ENCODE measurements at regions not wholly inside any gene's neighbourhood (a gene's known extent, or its start where the extent isn't known, plus 50 kb on each side); places are given as distances from the start of the nearest gene placed in this dataset.
A peak's percentile ranks its signal among the peaks of the same experiment; 100 is the strongest.
"Not testable (repeated sequence)": the region's sequence is repeated elsewhere in the genome, so short reads cannot be mapped to it uniquely, and the experiment has no call there.

DNA sequence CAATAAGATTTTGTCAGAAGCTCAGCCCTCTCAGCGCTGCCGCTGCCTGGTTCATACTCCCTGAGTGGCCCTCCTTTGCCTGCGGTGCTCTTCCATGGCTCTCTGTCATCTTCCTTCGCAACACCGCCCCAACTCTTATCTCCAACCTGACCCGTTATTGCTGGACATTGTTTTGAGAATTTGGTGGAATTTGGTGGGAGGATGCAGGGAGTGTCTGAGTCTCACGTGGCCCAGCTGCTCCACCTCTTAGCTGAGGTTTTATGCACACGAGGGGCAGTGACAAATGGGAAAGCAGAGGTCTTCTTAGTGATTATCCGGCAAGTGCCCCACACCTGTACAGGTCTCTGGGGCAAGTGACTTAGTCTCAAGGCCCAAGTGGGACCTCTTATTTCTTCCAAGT is 97.5 kb upstream of the RPH3A start:
- ATAC-seq (no peak), DNase-seq (no peak)
- H3K9me3 ChIP-seq (ENCODE audit: control insufficient read depth, low read length, poor library complexity, severe bottlenecking), result no peaks in the 10 kb centered on the region
- H3K36me3 Mint-ChIP-seq (ENCODE audit: low read depth), result no peaks in the 10 kb centered on the region
- H3K27ac Mint-ChIP-seq, result no peak overlapping the region
- H3K27me3 Mint-ChIP-seq, result peaks cover 12% of the 10 kb centered on the region
- no peak overlapping the region for H3K4me3 Mint-ChIP-seq
- no peaks in the 10 kb centered on the region for H3K4me1 Mint-ChIP-seq

GRCh38 chr12:112697441-112697840 is 94.1 kb upstream of the RPH3A start:
- not testable (repeated sequence) for H3K4me1 Mint-ChIP-seq; H3K27ac Mint-ChIP-seq; DNase-seq; H3K4me3 Mint-ChIP-seq; H3K36me3 Mint-ChIP-seq (ENCODE audit: low read depth); ATAC-seq; H3K9me3 ChIP-seq (ENCODE audit: control insufficient read depth, low read length, poor library complexity, severe bottlenecking)
- peaks cover 29% of the 10 kb centered on the region for H3K27me3 Mint-ChIP-seq

- peaks cover 7% of the 10 kb centered on the region for H3K36me3 Mint-ChIP-seq (ENCODE audit: low read depth)
- H3K27me3 Mint-ChIP-seq, result peaks cover 34% of the 10 kb centered on the region
- H3K9me3 ChIP-seq (ENCODE audit: control insufficient read depth, low read length, poor library complexity, severe bottlenecking), result no peaks in the 10 kb centered on the region
- H3K4me3 Mint-ChIP-seq, result no peak overlapping the region
- no peak for ATAC-seq
- DNase-seq, result no peak
- peaks cover 3% of the 10 kb centered on the region for H3K4me1 Mint-ChIP-seq
- no peak overlapping the region for H3K27ac Mint-ChIP-seq
These were observed 86.4 kb upstream of the RPH3A start for GRCh38 chr12:112705037-112705632.

DNA sequence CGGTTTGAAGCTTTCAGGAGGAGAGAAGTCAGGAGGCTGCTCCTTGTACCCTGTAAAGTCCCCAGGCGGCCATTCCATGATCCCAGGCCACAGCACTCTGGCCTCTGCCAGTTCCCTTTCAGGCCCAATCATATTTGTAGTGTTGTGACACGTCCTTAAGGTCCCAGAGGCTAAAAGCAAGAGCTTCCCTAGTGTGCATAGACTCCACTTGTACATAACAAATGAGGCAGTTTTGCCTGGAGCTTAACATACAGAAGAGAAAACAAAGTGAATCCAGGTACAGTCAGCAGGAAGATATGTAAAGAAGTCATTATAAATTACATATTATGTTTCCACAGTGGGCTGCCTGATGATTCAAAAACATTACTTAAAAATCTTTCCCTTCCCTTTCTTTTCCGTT is 81.1 kb upstream of the RPH3A start:
- DNase-seq (no peak), ATAC-seq (no peak)
- Mint-ChIP-seq H3K4me1 (peaks cover 10% of the 10 kb centered on the region), H3K27me3 (peaks cover 25% of the 10 kb centered on the region), H3K36me3 (ENCODE audit: low read depth) (no peaks in the 10 kb centered on the region), H3K4me3 (no peak overlapping the region), H3K27ac (peak overlapping the region; percentile 43)
- no peaks in the 10 kb centered on the region for H3K9me3 ChIP-seq (ENCODE audit: control insufficient read depth, low read length, poor library complexity, severe bottlenecking)

GRCh38 chr12:112711026-112711425 is 80.5 kb upstream of the RPH3A start:
- no peaks in the 10 kb centered on the region for H3K36me3 Mint-ChIP-seq (ENCODE audit: low read depth)
- no peak overlapping the region for H3K4me3 Mint-ChIP-seq
- peaks cover 25% of the 10 kb centered on the region for H3K27me3 Mint-ChIP-seq

DNA sequence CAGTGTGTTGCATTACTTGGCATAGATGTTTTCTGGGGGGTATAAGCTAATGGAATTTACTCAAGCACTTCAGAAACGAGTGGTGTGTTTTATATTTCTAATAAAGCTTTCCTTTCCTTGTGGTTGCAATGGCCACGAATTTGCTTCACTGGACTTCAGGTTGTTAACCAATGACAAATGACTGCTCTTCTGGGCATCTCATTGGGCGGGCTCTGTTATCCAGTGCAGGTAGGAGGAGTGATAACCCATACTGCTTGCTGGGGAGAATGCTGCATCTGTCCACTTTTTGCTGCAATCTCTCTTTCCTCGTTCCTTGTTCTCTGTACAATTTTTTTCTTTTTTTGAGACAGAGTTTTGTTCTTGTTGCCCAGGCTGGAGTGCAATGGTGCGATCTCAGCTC is 80.0 kb upstream of the RPH3A start:
- peaks cover 25% of the 10 kb centered on the region for H3K27me3 Mint-ChIP-seq
- no peak overlapping the region for H3K4me3 Mint-ChIP-seq
- no peaks in the 10 kb centered on the region for H3K36me3 Mint-ChIP-seq (ENCODE audit: low read depth)
- no peak for ATAC-seq
- no peak for DNase-seq
- H3K4me1 Mint-ChIP-seq, result peaks cover 10% of the 10 kb centered on the region
- H3K9me3 ChIP-seq (ENCODE audit: control insufficient read depth, low read length, poor library complexity, severe bottlenecking), result no peaks in the 10 kb centered on the region
- no peak overlapping the region for H3K27ac Mint-ChIP-seq

More at GRCh38 chr12:112711026-112711425, 80.5 kb upstream of the RPH3A start:
- no peak for ATAC-seq
- no peaks in the 10 kb centered on the region for H3K9me3 ChIP-seq (ENCODE audit: control insufficient read depth, low read length, poor library complexity, severe bottlenecking)
- no peak overlapping the region for H3K27ac Mint-ChIP-seq
- peaks cover 10% of the 10 kb centered on the region for H3K4me1 Mint-ChIP-seq
- no peak for DNase-seq

DNA sequence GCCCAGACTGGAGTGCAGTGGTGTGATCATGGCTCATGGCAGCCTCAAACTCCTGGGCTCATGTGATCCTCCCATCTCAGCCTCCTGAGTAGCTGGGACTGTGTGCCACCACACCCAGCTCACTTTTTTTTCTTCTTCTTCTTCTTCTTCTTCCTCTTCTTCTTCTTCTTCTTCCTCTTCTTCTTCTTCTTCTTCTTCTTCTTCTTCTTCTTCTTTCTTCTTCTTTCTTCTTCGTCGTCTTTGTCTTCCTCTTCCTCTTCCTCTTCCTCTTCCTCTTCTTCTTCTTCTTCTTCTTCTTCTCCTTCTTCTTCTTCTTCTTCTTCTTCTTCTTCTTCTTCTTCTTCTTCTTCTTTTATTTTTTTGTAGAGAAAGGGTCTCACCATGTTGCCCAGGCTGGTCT is 78.8 kb upstream of the RPH3A start:
- ATAC-seq; H3K4me3 Mint-ChIP-seq; H3K27ac Mint-ChIP-seq; H3K4me1 Mint-ChIP-seq; H3K9me3 ChIP-seq (ENCODE audit: control insufficient read depth, low read length, poor library complexity, severe bottlenecking); H3K36me3 Mint-ChIP-seq (ENCODE audit: low read depth); DNase-seq: not testable (repeated sequence)
- peaks cover 25% of the 10 kb centered on the region for H3K27me3 Mint-ChIP-seq

DNA sequence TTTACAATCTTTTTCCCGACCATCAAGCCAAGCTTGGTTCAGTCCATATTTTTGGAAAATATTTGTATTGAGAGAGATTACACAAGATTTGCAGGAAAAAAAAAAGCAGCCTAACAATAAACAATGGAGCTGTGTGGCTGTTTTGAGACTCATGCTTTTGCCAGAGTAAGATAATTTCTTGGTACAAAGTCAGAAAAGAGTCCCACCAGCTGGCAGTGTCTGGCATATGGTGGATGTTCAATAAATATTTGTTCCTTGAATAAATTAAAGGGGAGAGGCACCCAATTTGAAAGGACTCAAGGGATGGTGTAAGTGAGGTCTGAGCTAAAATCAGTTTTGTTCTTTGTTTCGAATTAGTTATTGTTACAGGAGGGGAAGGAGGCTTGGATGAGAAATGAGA is 78.1 kb upstream of the RPH3A start:
- DNase-seq, result no peak
- peak overlapping the region; percentile 54 for H3K27ac Mint-ChIP-seq

DNA sequence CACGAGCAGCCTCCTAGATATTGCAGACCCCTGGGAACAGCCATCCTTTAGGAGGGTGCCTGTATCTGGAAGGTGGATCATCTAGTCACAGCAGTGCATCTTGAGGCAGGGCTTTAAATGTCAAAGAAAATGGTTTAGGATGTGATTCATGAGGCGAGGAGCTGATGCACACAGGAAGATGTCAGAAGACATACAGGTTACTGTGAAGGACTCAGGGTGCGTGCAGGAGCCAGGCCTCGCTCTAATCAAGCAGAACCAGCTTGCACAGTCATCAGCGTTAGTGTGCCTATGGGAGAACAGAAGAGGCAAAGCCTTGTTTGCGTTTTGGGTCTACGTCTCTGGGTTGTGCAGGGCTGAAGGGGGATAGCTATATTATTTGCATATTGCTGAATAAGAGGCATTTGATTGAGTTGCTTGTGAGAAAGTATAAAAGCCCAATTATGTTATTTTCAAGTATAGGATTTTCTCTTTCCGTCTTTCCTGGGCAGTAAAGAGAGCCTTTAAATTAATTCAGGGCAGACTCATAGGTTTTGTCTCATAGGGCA is 77.3 kb upstream of the RPH3A start:
- H3K4me1 Mint-ChIP-seq, result peaks cover 10% of the 10 kb centered on the region
- no peaks in the 10 kb centered on the region for H3K36me3 Mint-ChIP-seq (ENCODE audit: low read depth)
- peak overlapping the region; percentile 54 for H3K27ac Mint-ChIP-seq
- no peak for ATAC-seq
- no peaks in the 10 kb centered on the region for H3K9me3 ChIP-seq (ENCODE audit: control insufficient read depth, low read length, poor library complexity, severe bottlenecking)
- no peak overlapping the region for H3K4me3 Mint-ChIP-seq
- DNase-seq, result no peak
- H3K27me3 Mint-ChIP-seq, result peaks cover 25% of the 10 kb centered on the region

More for the DNA sequence above, 78.1 kb upstream of the RPH3A start:
- no peaks in the 10 kb centered on the region for H3K9me3 ChIP-seq (ENCODE audit: control insufficient read depth, low read length, poor library complexity, severe bottlenecking)
- Mint-ChIP-seq H3K4me1 (peaks cover 10% of the 10 kb centered on the region), H3K36me3 (ENCODE audit: low read depth) (no peaks in the 10 kb centered on the region), H3K27me3 (peaks cover 25% of the 10 kb centered on the region), H3K4me3 (no peak overlapping the region)
- ATAC-seq, result no peak

DNA sequence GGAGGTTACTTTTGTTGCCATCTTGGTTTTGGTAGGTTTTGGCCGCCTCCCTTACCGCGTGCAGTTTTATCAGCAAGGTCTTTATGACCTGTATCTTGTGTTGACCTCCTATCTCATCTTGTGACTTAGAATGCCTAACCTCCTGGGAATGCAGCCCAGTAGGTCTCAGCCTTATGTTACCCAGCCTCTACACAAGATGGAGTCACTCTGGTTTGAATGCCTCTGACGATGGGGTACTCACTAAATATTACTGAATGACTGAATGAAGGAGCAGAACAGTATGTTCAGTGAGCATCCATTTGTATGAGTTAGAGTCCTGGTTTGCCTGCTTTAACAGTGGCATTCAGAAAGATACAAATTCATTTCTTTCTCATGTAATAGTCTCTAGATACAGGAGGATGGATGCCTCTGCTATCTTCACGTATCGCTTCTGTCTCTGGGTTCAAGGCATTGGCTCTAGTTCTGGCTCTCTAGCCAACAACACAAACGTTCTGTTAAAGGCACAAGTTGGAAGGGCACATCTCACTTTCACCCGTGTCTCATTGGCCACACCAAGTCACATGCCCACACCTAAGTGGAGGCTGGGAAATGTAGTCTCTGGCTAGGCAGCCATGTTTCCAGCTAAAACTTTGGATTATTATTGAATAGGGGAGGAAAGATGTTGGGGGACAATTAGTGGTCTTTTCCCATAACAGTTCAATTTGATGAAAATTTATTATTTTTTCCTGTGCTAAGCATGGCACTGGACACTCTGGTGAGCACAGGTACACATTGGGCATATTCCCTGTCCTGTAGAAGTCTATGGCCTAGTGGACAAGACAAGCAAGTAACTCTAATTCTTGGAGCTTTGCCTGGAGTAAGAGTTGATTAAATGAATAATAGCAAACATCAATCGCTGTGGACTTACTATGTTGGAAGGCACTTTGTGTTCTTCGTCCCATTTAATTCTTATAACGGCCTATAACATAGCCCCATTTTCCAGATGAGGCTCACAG is 75.2 kb upstream of the RPH3A start:
- peak; percentile 41 for ATAC-seq
- Mint-ChIP-seq H3K36me3 (ENCODE audit: low read depth) (no peaks in the 10 kb centered on the region), H3K4me3 (no peak overlapping the region), H3K4me1 (peaks cover 10% of the 10 kb centered on the region), H3K27me3 (peaks cover 21% of the 10 kb centered on the region), H3K27ac (no peak overlapping the region)
- DNase-seq, result no peak
- no peaks in the 10 kb centered on the region for H3K9me3 ChIP-seq (ENCODE audit: control insufficient read depth, low read length, poor library complexity, severe bottlenecking)

GRCh38 chr12:112728864-112729263 is 62.7 kb upstream of the RPH3A start:
- ATAC-seq, result no peak

GRCh38 chr12:112734859-112735695 is 56.5 kb upstream of the RPH3A start:
- H3K9me3 ChIP-seq (ENCODE audit: control insufficient read depth, low read length, poor library complexity, severe bottlenecking), result no peaks in the 10 kb centered on the region
- peaks cover 41% of the 10 kb centered on the region for H3K27me3 Mint-ChIP-seq
- no peaks in the 10 kb centered on the region for H3K4me1 Mint-ChIP-seq
- no peak overlapping the region for H3K4me3 Mint-ChIP-seq
- ATAC-seq (no peak), DNase-seq (no peak)
- no peaks in the 10 kb centered on the region for H3K36me3 Mint-ChIP-seq (ENCODE audit: low read depth)
- no peak overlapping the region for H3K27ac Mint-ChIP-seq

More at GRCh38 chr12:112728864-112729263, 62.7 kb upstream of the RPH3A start:
- no peak for DNase-seq
- no peaks in the 10 kb centered on the region for H3K9me3 ChIP-seq (ENCODE audit: control insufficient read depth, low read length, poor library complexity, severe bottlenecking)
- Mint-ChIP-seq H3K4me3 (no peak overlapping the region), H3K4me1 (no peaks in the 10 kb centered on the region), H3K27ac (no peak overlapping the region), H3K27me3 (peaks cover 29% of the 10 kb centered on the region), H3K36me3 (ENCODE audit: low read depth) (peaks cover 4% of the 10 kb centered on the region)

- peaks cover 3% of the 10 kb centered on the region for H3K4me1 Mint-ChIP-seq
- H3K4me3 Mint-ChIP-seq, result no peak overlapping the region
- H3K36me3 Mint-ChIP-seq (ENCODE audit: low read depth), result no peaks in the 10 kb centered on the region
- H3K27ac Mint-ChIP-seq, result no peak overlapping the region
- H3K27me3 Mint-ChIP-seq, result peaks cover 48% of the 10 kb centered on the region
- H3K9me3 ChIP-seq (ENCODE audit: control insufficient read depth, low read length, poor library complexity, severe bottlenecking), result no peaks in the 10 kb centered on the region
- DNase-seq, result no peak
- ATAC-seq, result no peak
These were observed 53.0 kb upstream of the RPH3A start for GRCh38 chr12:112738531-112738930.
